Caco-2 (cell line): ENCODE measurements at regions not wholly inside any gene's neighbourhood (a gene's known extent, or its start where the extent isn't known, plus 50 kb on each side); places are given as distances from the start of the nearest gene placed in this dataset.

Experiments used
- BruUV-seq: library from RNA; stranded (reverse); fragments of 400-500 nt; replicated peaks from 2 replicates; lab custom pipeline; 2021; lab: Mats Ljungman, UMichigan
- CTCF ChIA-PET: fragments of 300-600 bp; sonication (Branson Sonifier 250); formaldehyde crosslinking; loops from one replicate; lab custom pipeline; 2022; ENCODE audit warnings: antibody characterized with exemption; lab: Charles Lee
- POLR2A ChIA-PET: fragments of 300-600 bp; sonication (Branson Sonifier 250); formaldehyde crosslinking; loops from one replicate; lab custom pipeline; 2022; ENCODE audit warnings: antibody characterized with exemption; lab: Charles Lee
- DNase-seq, 2 experiments: peaks; one replicate each; pipeline versions ENCODE4 v3.0.0 to v3.0.0-alpha.2; 2020 to 2022
- H3K27me3 ChIP-seq: replicated peaks from 2 replicates; pipeline ENCODE4 v1.6.0; 2011; ENCODE audit warnings: low read length; ENCODE audit not compliant: control insufficient read depth, insufficient read depth
- H3K36me3 ChIP-seq: 2 replicates; pipeline ENCODE4 v1.5.1; 2011; ENCODE audit warnings: low read length; ENCODE audit not compliant: control insufficient read depth, insufficient read depth
- H3K4me1 ChIP-seq: fragments of 250-450 bp; sonication (Bioruptor Pico); 2 replicates; pipeline ENCODE4 v1.5.1; 2020; ENCODE audit warnings: mild to moderate bottlenecking
- H3K4me3 ChIP-seq: 2 replicates; pipeline ENCODE4 v1.5.1; 2011; ENCODE audit warnings: low read depth, mild to moderate bottlenecking, control low read depth, low read length
- H3K9me3 ChIP-seq: fragments of 250-450 bp; sonication (Bioruptor Pico); 2 replicates; pipeline ENCODE4 v1.5.1; 2020; ENCODE audit warnings: mild to moderate bottlenecking, moderate library complexity
- H3K27ac Mint-ChIP-seq: one replicate; pipeline ENCODE4 v1.8.0; 2022; ENCODE audit warnings: mixed read lengths; ENCODE audit not compliant: unreplicated experiment
- H3K27me3 Mint-ChIP-seq: one replicate; pipeline ENCODE4 v1.8.0; 2022; ENCODE audit warnings: mixed read lengths; ENCODE audit not compliant: insufficient read depth, unreplicated experiment
- H3K36me3 Mint-ChIP-seq: one replicate; pipeline ENCODE4 v1.8.0; 2022; ENCODE audit warnings: mild to moderate bottlenecking, mixed read lengths; ENCODE audit not compliant: insufficient read depth, unreplicated experiment
- H3K4me1 Mint-ChIP-seq: one replicate; pipeline ENCODE4 v1.8.0; 2022; ENCODE audit warnings: low read depth, mixed read lengths; ENCODE audit not compliant: unreplicated experiment
- H3K4me3 Mint-ChIP-seq: one replicate; pipeline ENCODE4 v1.8.0; 2022; ENCODE audit warnings: mild to moderate bottlenecking, moderate library complexity, mixed read lengths; ENCODE audit not compliant: unreplicated experiment
- H3K9me3 Mint-ChIP-seq: one replicate; pipeline ENCODE4 v1.8.0; 2022; ENCODE audit warnings: mixed read lengths; ENCODE audit not compliant: unreplicated experiment
- CTCF ChIP-seq, 2 experiments: fragments of 200-600 bp in 1 of 2; IDR thresholded peaks; 1 replicate in 1 of 2; 2 replicates in 1 of 2; pipeline versions ENCODE4 v1.5.1 to v1.8.0; 2011 to 2022; ENCODE audit warnings: antibody characterized with exemption in 1 of 2, control low read depth in 1 of 2, inconsistent platforms in 1 of 2, low read depth in 1 of 2, low read length in 1 of 2, mild to moderate bottlenecking in 1 of 2, moderate library complexity in 1 of 2; ENCODE audit not compliant: insufficient read depth in 1 of 2, severe bottlenecking in 1 of 2, unreplicated experiment in 1 of 2
- intact Hi-C: fragments of 100-400 bp; cut with micrococcal nuclease; formaldehyde crosslinking; loops from one replicate; pipeline ENCODE4 v1.10.0; 2022; ENCODE audit not compliant: unreplicated experiment

- Histone ChIP-seq H3K4me1 (no peaks in the 10 kb centered on the region), H3K36me3 (no peaks in the 10 kb centered on the region), H3K27me3 (no peaks in the 10 kb centered on the region), H3K4me3 (no peak overlapping the region), H3K9me3 (peaks cover 4% of the 10 kb centered on the region; the same call in 1 of the 2 replicates)
- Mint-ChIP-seq H3K4me3 (no peak overlapping the region), H3K36me3 (no peaks in the 10 kb centered on the region), H3K27me3 (peaks cover 8% of the 10 kb centered on the region), H3K4me1 (peaks cover 6% of the 10 kb centered on the region), H3K9me3 (peaks cover 17% of the 10 kb centered on the region), H3K27ac (no peak overlapping the region)
- no peak for TF ChIP-seq CTCF (IDR thresholded peaks at IDR 0.05; ENCODE audit: insufficient read depth in 1 of 2, low read depth in 1 of 2, low read length in 1 of 2, severe bottlenecking in 1 of 2, unreplicated experiment in 1 of 2)
- DNase-seq = no peak
- no TSS peak for BruUV-seq
- ChIA-PET CTCF (no interaction called here), POLR2A (no interaction called here)
- intact Hi-C loops = no loop called here
These were observed 226.8 kb downstream of the NMUR2 start for GRCh38 chr5:152178350-152178699.

GRCh38 chr5:152177626-152178349 is 227.3 kb downstream of the NMUR2 start:
- peaks cover 15% of the 10 kb centered on the region for H3K9me3 Mint-ChIP-seq
- no peak for TF ChIP-seq CTCF (IDR thresholded peaks at IDR 0.05; ENCODE audit: insufficient read depth in 1 of 2, low read depth in 1 of 2, low read length in 1 of 2, severe bottlenecking in 1 of 2, unreplicated experiment in 1 of 2)
- no peaks in the 10 kb centered on the region for H3K36me3 Mint-ChIP-seq
- BruUV-seq = no TSS peak
- H3K4me3 Mint-ChIP-seq = no peak overlapping the region
- Histone ChIP-seq H3K27me3 (no peaks in the 10 kb centered on the region), H3K9me3 (peaks cover 4% of the 10 kb centered on the region; the same call in 1 of the 2 replicates), H3K4me1 (no peaks in the 10 kb centered on the region), H3K36me3 (no peaks in the 10 kb centered on the region), H3K4me3 (no peak overlapping the region)
- no peak for DNase-seq
- ChIA-PET POLR2A (no interaction called here), CTCF (no interaction called here)
- H3K27ac Mint-ChIP-seq = no peak overlapping the region
- intact Hi-C loops = no loop called here
- H3K27me3 Mint-ChIP-seq = peaks cover 8% of the 10 kb centered on the region
- peaks cover 6% of the 10 kb centered on the region for H3K4me1 Mint-ChIP-seq

- Mint-ChIP-seq H3K27ac (no peak overlapping the region), H3K9me3 (no peaks in the 10 kb centered on the region), H3K27me3 (peaks cover 8% of the 10 kb centered on the region), H3K4me3 (no peak overlapping the region), H3K36me3 (no peaks in the 10 kb centered on the region), H3K4me1 (no peaks in the 10 kb centered on the region)
- H3K27me3 ChIP-seq = no peaks in the 10 kb centered on the region; the same call in 1 of the 2 replicates
- no TSS peak for BruUV-seq
- H3K9me3 ChIP-seq = no peaks in the 10 kb centered on the region
- no peaks in the 10 kb centered on the region for H3K36me3 ChIP-seq
- DNase-seq = no peak
- H3K4me1 ChIP-seq = no peaks in the 10 kb centered on the region
- ChIA-PET CTCF (no interaction called here), POLR2A (no interaction called here)
- intact Hi-C loops = no loop called here
- TF ChIP-seq CTCF (IDR thresholded peaks at IDR 0.05; ENCODE audit: insufficient read depth in 1 of 2, low read depth in 1 of 2, low read length in 1 of 2, severe bottlenecking in 1 of 2, unreplicated experiment in 1 of 2) = no peak
- no peak overlapping the region for H3K4me3 ChIP-seq
These were observed 233.2 kb downstream of the NMUR2 start for GRCh38 chr5:152171888-152172287.
